Endothelial cell of umbilical vein (primary cell): ENCODE measurements at regions not wholly inside any gene's neighbourhood (a gene's known extent, or its start where the extent isn't known, plus 50 kb on each side); places are given as distances from the start of the nearest gene placed in this dataset.

Source experiments
- EZH2 ChIP-seq: IDR thresholded peaks from 2 replicates; pipeline ENCODE4 v1.6.1; 2012; ENCODE audit warnings: borderline replicate concordance, low read depth, mild to moderate bottlenecking, moderate library complexity, low read length, inconsistent platforms; ENCODE audit not compliant: severe bottlenecking
- GATA2 ChIP-seq: IDR thresholded peaks from 2 replicates; pipeline ENCODE4 v1.7.0; 2011; ENCODE audit warnings: low read depth, mild to moderate bottlenecking, moderate library complexity, mixed read lengths, low read length; ENCODE audit not compliant: insufficient read length, insufficient read depth
- MAX ChIP-seq: IDR thresholded peaks from 2 replicates; pipeline ENCODE4 v1.6.1; 2011; ENCODE audit not compliant: insufficient read depth, insufficient read length
- MYC ChIP-seq: IDR thresholded peaks from one replicate; pipeline ENCODE4 v1.6.1; 2011; ENCODE audit warnings: mild to moderate bottlenecking, low read depth, low read length
- POLR2A ChIP-seq: IDR thresholded peaks from 2 replicates; pipeline ENCODE4 v1.6.1; 2012; ENCODE audit warnings: low read depth, mild to moderate bottlenecking, control low read depth, low read length
- POLR2AphosphoS5 ChIP-seq: IDR thresholded peaks from 2 replicates; pipeline ENCODE4 v1.6.1; 2012; ENCODE audit warnings: low read depth, mild to moderate bottlenecking, control low read depth, low read length, moderate library complexity; ENCODE audit not compliant: insufficient read depth
- TF ChIP-seq, protein P1 (sequence below), 2 donors: IDR thresholded peaks; 1 replicate in 1 of 2; 2 replicates in 1 of 2; pipeline ENCODE4 v1.5.1; 2011; ENCODE audit warnings: low read length in 2 of 2, mild to moderate bottlenecking in 2 of 2, moderate library complexity in 2 of 2, control low read depth in 1 of 2, inconsistent platforms in 1 of 2, low read depth in 1 of 2; ENCODE audit not compliant: insufficient read depth in 1 of 2; ENCODE audit errors: extremely low read depth in 1 of 2

DNA sequence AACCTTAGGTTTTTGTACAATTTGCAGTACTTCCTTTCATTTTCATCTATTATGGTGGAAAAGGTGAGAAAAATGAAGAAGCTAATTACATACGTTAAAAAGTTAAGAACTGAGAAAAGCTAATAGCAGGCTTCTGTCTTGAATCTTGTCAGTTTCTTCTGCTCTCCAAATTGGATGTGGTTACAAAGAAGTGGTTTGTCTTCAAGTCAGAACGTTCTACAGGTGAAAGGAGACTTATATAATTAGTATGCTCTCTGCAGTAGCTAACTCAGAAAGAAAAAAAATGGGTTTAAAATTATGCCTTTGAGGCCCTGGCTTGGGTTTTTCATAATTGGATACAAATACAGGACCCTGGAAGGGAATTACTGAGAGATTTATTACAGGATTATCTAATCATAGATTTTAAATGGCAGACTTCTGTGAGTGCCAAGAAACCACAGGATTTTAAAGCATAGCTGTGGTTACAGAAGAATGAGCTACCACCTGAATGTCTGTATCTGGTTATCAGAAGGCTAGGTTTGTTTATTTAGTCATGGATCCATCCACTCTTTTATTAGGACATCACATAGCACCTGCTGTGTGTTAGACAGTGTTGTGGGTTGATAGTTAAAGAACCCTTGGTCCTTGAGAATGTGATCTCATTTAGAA lies 528.1 kb upstream of the MCTP2 start:
- TF ChIP-seq, protein P1, sequence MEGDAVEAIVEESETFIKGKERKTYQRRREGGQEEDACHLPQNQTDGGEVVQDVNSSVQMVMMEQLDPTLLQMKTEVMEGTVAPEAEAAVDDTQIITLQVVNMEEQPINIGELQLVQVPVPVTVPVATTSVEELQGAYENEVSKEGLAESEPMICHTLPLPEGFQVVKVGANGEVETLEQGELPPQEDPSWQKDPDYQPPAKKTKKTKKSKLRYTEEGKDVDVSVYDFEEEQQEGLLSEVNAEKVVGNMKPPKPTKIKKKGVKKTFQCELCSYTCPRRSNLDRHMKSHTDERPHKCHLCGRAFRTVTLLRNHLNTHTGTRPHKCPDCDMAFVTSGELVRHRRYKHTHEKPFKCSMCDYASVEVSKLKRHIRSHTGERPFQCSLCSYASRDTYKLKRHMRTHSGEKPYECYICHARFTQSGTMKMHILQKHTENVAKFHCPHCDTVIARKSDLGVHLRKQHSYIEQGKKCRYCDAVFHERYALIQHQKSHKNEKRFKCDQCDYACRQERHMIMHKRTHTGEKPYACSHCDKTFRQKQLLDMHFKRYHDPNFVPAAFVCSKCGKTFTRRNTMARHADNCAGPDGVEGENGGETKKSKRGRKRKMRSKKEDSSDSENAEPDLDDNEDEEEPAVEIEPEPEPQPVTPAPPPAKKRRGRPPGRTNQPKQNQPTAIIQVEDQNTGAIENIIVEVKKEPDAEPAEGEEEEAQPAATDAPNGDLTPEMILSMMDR (IDR thresholded peaks at IDR 0.05; ENCODE audit: extremely low read depth in 1 of 2, insufficient read depth in 1 of 2, low read depth in 1 of 2, low read length in 2 of 2) = no peak
- TF ChIP-seq EZH2 (no peak), POLR2A (no peak), POLR2AphosphoS5 (no peak), GATA2 (no peak), MAX (no peak), MYC (no peak)
